NCI-H510A treated with DMSO at 0.1 percent for 48 hours (cell line): ENCODE measurements at regions not wholly inside any gene's neighbourhood (a gene's known extent, or its start where the extent isn't known, plus 50 kb on each side); places are given as distances from the start of the nearest gene placed in this dataset.

Experiments used
- DNase-seq: peaks from one replicate; lab custom pipeline; 2025; lab: John Stamatoyannopoulos, UW

DNA sequence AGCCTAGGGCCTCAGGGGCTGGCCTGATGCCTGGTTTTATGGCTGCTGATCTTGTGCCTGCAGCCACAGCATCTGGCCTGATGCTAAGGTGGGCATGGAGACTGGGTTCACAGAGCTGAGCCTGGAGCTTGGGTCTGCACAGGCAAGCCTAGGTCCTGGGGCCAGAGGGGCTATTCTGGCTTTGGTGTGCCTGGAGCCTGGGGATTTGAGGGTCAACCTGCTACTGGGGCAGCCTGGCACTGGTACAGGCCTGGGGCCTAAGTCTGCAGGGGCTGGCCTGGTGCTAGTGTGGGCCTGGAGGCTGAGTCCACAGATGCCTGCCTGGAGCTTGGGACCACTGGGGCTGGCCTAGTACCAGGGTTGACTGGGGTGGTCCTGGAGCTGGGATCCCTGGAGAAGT, 481.8 kb upstream of the GHITM start:
- DNase-seq = no peak

DNA sequence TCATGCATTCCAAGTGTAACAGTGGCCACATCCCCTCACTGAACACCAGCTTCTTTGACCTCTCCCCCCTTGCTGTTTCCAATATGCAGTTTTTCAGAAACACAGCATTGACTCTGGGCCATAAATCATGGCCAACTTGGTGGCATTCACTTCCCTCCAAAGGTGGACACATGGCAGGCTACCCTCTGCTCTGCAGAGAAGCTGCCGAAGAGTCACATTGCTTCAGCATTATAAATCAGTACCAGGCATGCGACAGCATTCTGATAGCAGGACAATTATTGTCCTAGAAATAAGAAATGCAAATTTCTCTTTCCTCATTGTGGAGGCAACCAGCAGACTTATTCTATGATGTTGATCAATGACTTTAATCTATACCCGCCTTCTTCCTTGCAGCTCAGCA, 475.4 kb upstream of the GHITM start:
- no peak for DNase-seq

DNA sequence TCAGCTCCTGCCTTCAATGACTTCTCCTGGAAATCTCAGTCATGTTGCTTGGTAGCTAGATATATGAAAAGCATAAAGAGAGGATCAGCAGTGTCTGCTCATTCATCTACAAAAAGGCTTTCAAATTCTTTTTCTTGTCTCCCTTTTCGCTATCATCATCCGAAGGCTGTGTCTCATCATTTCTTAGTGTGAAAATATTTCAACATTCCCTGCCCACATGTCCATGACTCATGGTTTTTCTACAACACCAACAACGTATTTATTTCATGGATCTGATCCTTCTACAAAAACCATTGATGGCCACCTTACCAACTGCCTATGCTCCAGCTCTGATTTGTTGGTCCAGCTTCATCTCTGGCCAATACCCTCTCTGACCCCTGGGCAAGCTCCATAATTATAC, 472.5 kb upstream of the GHITM start:
- DNase-seq = no peak

DNA sequence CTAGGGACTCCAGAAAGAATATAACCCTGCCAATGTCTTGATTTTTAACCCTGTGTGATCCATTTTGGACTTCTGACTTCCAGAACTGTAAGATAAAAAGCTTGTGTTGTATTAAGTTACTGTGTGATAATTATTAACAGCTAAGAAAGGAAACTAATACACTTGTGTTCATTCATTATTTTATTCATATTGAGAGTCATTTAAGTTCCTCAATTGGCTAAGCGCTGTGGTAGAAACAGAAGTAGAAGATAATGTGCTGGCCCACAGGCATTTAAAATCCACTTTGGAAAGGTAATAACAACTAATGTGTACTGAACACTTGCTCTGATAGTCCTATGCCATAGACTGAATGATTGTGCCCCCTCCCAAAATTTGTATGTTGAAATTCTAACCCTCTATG, 471.7 kb upstream of the GHITM start:
- no peak for DNase-seq

DNA sequence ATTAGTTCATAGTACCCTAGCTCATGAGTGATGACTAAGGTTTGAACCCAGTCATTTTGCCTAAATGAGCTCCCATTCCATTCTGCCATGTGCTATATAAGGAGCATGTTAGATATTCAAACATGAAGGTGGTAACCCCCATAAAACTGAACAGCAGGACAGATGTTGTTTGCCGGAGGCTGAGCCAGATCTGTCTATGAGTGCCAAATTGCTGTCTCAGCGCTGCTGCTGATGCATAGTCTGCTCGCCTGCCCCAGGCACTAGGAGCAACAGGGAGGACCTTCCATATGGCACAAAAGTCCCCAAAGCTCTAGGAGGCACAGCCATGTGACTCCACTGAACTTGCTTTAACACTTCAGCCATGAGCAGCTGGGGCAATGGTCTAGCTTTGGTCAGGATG, 466.0 kb upstream of the GHITM start:
- no peak for DNase-seq

- no peak for DNase-seq
Measured at GRCh38 chr10:83677795-83678194, 461.5 kb upstream of the GHITM start.

- no peak for DNase-seq
Measured at GRCh38 chr10:83678850-83679249, 460.5 kb upstream of the GHITM start.

DNA sequence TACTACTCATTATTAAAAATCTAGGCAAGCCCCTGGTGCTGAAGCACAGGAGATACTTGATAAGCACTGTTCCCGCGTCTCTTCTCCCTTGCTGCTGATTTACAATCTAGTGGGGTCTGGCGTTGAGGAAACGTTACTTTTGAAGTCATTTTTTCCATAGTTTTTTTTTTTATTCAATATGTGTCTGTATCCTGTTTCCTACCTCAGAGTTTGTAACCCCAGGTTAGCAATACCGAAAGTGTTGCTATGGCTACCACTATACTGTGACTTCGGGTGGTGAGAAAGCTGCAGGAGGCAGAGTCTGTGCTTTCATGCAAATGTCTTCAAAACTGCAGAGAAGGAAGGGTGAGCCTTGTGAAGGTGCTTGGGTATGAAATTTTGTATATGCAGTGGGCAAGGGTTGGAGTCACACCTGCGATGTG, 458.8 kb upstream of the GHITM start:
- no peak for DNase-seq

GRCh38 chr10:83682414-83682813, 456.9 kb upstream of the GHITM start:
- DNase-seq = no peak

DNA sequence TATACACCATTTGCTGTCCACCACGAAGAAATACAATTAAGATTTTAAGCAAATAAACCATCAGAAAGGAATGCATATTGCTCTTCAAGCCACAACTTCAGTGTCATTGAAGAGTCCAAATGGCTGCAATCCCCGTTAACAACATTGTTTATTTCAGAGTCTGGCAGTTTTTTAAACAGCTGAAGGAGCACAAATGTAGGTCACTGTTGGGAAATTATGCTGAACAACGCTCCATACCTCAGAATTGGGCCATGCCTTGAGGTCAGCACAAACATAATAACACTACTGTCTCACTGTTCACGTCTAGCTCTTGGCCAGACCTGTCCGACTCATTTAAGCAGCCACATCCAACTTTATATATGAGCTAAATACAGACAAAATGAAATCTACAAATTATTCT, 453.9 kb upstream of the GHITM start:
- DNase-seq = no peak

GRCh38 chr10:83691791-83692596, 447.3 kb upstream of the GHITM start:
- no peak for DNase-seq

DNA sequence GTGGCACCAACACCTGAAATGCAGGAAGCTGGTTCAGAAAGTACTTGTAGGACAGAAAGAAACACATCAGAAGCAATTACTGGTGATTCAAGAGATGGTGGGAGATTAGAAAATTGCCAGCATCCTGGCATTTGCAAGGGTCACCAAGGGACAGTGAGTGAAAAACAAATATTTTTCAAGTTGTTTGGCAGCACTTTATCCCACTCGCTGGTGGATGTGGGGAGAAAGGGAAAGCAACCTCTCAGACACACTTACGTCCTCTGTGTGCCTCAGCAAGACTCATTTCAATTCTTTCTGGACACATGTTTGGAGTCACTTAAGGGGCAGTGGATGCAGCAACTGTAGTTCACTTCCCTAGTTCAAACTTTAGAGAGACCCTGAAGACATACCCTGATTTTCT, 440.4 kb upstream of the GHITM start:
- no peak for DNase-seq

DNA sequence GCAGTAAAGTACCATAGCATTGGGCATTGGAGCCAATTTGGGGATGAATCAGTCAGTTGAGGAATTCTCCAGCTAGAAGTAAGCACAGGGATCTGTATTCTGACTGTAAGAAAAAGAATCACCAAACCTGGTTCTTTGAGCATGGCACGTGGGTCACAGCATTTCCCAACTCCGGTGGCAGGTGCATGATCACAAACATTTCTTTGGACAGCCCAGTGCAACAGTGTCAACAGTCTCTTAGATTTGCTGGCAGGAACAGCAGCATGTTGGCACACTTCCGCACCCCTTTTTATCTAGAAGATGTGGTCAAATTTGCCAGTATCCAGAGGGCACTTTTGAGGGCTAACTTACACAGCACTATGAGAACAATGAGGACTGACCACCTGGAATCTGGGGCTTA, 437.5 kb upstream of the GHITM start:
- DNase-seq = no peak

DNA sequence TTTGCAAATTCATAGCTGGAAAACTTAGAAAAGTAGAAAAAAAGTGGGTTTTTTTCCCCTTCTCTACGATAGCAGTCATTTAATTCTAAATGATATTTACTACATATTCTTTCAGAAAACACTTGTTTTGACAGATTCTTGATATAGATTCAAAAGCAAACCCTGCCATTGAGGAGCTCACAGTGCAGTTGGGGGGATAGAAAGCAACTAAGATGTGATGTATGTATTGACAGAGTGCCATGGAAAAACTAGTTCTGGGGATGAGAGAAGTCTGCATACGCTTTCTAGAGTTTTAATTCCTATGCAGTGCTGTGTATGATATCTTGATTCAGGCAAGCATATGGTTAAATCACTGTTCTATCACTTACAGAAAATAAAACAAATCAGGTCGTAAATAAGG, 436.6 kb upstream of the GHITM start:
- DNase-seq = no peak

GRCh38 chr10:83706120-83706519, 433.2 kb upstream of the GHITM start:
- DNase-seq = no peak

GRCh38 chr10:83706952-83707582, 432.2 kb upstream of the GHITM start:
- DNase-seq = no peak

DNA sequence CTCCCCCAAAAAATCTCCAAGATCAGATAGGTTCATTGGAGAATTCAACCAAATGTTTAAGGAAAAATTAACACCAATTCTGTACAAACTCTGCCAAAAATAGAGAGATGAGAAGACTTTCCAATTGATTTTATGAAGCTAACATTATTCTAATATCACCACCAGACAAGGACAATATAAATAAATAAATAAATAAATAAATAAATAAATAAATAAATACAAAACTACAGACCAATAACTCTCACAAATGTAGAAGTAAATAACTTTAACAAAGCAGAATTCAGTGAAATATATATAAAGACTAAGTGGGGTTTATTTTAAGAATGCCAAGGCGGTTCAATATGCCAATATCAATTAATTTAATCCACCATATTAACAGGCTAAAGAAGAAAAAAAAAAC, 425.9 kb upstream of the GHITM start:
- DNase-seq = no peak

- DNase-seq = no peak
Measured at GRCh38 chr10:83723080-83723479, 416.2 kb upstream of the GHITM start.

GRCh38 chr10:83724471-83725241, 414.7 kb upstream of the GHITM start:
- no peak for DNase-seq

DNA sequence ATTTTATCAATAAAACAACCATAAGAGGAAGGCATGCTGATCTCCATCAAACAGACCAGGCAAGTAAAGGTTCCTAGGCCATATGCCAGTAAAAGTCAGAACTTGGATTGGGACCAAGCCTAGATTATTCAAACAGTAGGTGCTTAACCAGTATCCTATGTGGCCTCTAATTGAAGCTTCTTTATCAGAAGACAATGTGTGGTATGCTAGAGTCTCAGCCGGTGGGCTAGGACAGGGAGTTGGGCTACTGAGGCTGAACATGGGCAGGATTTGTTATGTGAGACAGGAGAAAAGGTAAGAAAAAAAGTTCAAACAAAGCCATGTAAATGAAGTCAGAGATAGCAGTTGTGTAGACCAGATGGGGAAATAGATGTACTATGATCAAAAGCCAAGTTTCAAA, 413.7 kb upstream of the GHITM start:
- no peak for DNase-seq

GRCh38 chr10:83734278-83734677, 405.0 kb upstream of the GHITM start:
- no peak for DNase-seq

- DNase-seq = no peak
Measured at GRCh38 chr10:83736008-83736407, 403.3 kb upstream of the GHITM start.

GRCh38 chr10:83750604-83751003, 388.7 kb upstream of the GHITM start:
- DNase-seq = no peak
